ENCODE measurements at regions not wholly inside any gene's neighbourhood (a gene's known extent, or its start where the extent isn't known, plus 50 kb on each side); places are given as distances from the start of the nearest gene placed in this dataset.

DNA sequence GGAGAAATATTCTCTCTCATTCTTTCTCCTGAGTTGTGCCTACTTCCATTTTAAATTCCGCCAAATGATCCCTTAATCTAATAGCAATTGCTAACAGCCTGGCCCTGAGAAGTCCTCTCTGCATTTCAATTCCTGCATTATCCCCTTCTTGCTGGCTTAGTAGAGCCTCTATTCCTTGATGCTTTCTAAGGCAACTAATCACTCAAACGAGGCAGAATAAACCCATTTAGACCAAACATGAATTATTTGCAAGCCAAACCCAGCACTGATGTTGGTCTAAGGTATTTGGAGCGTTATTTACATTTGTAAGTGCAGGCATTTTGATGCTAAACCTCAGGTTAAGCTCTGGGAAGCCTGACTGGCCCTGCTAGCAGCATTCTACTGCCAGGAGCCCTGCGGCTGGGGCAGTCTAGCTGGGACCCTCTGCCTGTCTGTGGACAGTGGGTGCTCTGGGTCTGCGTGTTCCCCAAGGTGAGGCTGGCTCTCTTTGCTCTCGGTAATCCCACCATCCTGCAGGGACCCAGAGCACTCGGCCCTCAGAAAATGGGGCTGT lies 173.1 kb upstream of the HS6ST1 start:
- BruUV-seq (replicated peaks), result no TSS peak
- Histone ChIP-seq H2AFZ (ENCODE audit: low read length) (no peak overlapping the region), H3K79me2 (ENCODE audit: insufficient read depth, low read length) (no peaks in the 10 kb centered on the region), H3K9ac (ENCODE audit: insufficient read depth, low read depth, low read length) (no peak overlapping the region), H3K27me3 (ENCODE audit: control insufficient read depth in 1 of 2, insufficient read depth in 2 of 2, low read length in 2 of 2) (peaks cover 4 to 18% of the 10 kb centered on the region in 2 experiments; a peak in 4 of 5 replicates), H3K4me1 (ENCODE audit: insufficient read depth, low read length) (peaks cover 7% of the 10 kb centered on the region; the same call in 1 of the 2 replicates), H3K9me3 (ENCODE audit: low read length) (no peaks in the 10 kb centered on the region), H4K20me1 (ENCODE audit: insufficient read depth, low read length) (no peaks in the 10 kb centered on the region), H3K4me3 (replicated peaks in 1 of 3; ENCODE audit: insufficient read depth in 1 of 3, low read depth in 2 of 3, low read length in 3 of 3) (no peak overlapping the region), H3K36me3 (replicated peaks in 1 of 2; ENCODE audit: control insufficient read depth in 1 of 2, insufficient read depth in 2 of 2, low read length in 2 of 2) (no peaks in the 10 kb centered on the region), H3K4me2 (ENCODE audit: low read depth, low read length) (no peak overlapping the region), H3K27ac (ENCODE audit: extremely low read length, insufficient read depth, low read length) (no peak overlapping the region)
- ChIA-PET CTCF (ENCODE audit: low intra/inter-chr PET ratio, low total read pairs) (no interaction called here), POLR2A (no interaction called here)
- in situ Hi-C loops (cut with HindIII; ENCODE audit: extremely low pct_ligation_motif_present, low pct_unique_long_range_greater_than_20kb), result no loop called here
- intact Hi-C loops (cut with micrococcal nuclease; ENCODE audit: unreplicated experiment), result no loop called here
- DNase-seq (ENCODE audit: low spot score) (no peak), FAIRE-seq (no peak), ATAC-seq (no peak)
- 29% methylated on average over 6 of the region's 7 CpGs for WGBS (ENCODE audit: low lambda C conversion rate)
- TF ChIP-seq KMT2A (CRISPR knock-in tag; IDR thresholded peaks at IDR 0.05) (no peak), TMF1 (CRISPR knock-in tag; IDR thresholded peaks at IDR 0.05; ENCODE audit: low read depth) (no peak), ZNF614 (CRISPR knock-in tag; IDR thresholded peaks at IDR 0.05; ENCODE audit: borderline replicate concordance) (no peak), SALL1 (CRISPR knock-in tag; IDR thresholded peaks at IDR 0.05) (no peak), YEATS4 (CRISPR knock-in tag; IDR thresholded peaks at IDR 0.05; ENCODE audit: borderline replicate concordance) (no peak), NFATC3 (CRISPR knock-in tag; IDR thresholded peaks at IDR 0.05) (no peak), HOXA3 (CRISPR knock-in tag; IDR thresholded peaks at IDR 0.05) (no peak), ZNF598 (CRISPR knock-in tag; IDR thresholded peaks at IDR 0.05; ENCODE audit: borderline replicate concordance) (no peak)
- TF ChIP-seq, protein P1, sequence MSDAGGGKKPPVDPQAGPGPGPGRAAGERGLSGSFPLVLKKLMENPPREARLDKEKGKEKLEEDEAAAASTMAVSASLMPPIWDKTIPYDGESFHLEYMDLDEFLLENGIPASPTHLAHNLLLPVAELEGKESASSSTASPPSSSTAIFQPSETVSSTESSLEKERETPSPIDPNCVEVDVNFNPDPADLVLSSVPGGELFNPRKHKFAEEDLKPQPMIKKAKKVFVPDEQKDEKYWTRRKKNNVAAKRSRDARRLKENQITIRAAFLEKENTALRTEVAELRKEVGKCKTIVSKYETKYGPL (CRISPR knock-in tag; IDR thresholded peaks at IDR 0.05), result no peak
- TF ChIP-seq, protein P2, sequence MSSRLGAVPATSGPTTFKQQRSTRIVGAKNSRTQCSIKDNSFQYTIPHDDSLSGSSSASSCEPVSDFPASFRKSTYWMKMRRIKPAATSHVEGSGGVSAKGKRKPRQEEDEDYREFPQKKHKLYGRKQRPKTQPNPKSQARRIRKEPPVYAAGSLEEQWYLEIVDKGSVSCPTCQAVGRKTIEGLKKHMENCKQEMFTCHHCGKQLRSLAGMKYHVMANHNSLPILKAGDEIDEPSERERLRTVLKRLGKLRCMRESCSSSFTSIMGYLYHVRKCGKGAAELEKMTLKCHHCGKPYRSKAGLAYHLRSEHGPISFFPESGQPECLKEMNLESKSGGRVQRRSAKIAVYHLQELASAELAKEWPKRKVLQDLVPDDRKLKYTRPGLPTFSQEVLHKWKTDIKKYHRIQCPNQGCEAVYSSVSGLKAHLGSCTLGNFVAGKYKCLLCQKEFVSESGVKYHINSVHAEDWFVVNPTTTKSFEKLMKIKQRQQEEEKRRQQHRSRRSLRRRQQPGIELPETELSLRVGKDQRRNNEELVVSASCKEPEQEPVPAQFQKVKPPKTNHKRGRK (CRISPR knock-in tag; IDR thresholded peaks at IDR 0.05), result no peak
- TF ChIP-seq, protein P3, sequence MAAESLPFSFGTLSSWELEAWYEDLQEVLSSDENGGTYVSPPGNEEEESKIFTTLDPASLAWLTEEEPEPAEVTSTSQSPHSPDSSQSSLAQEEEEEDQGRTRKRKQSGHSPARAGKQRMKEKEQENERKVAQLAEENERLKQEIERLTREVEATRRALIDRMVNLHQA (CRISPR knock-in tag; IDR thresholded peaks at IDR 0.05), result no peak
- TF ChIP-seq, protein P4, sequence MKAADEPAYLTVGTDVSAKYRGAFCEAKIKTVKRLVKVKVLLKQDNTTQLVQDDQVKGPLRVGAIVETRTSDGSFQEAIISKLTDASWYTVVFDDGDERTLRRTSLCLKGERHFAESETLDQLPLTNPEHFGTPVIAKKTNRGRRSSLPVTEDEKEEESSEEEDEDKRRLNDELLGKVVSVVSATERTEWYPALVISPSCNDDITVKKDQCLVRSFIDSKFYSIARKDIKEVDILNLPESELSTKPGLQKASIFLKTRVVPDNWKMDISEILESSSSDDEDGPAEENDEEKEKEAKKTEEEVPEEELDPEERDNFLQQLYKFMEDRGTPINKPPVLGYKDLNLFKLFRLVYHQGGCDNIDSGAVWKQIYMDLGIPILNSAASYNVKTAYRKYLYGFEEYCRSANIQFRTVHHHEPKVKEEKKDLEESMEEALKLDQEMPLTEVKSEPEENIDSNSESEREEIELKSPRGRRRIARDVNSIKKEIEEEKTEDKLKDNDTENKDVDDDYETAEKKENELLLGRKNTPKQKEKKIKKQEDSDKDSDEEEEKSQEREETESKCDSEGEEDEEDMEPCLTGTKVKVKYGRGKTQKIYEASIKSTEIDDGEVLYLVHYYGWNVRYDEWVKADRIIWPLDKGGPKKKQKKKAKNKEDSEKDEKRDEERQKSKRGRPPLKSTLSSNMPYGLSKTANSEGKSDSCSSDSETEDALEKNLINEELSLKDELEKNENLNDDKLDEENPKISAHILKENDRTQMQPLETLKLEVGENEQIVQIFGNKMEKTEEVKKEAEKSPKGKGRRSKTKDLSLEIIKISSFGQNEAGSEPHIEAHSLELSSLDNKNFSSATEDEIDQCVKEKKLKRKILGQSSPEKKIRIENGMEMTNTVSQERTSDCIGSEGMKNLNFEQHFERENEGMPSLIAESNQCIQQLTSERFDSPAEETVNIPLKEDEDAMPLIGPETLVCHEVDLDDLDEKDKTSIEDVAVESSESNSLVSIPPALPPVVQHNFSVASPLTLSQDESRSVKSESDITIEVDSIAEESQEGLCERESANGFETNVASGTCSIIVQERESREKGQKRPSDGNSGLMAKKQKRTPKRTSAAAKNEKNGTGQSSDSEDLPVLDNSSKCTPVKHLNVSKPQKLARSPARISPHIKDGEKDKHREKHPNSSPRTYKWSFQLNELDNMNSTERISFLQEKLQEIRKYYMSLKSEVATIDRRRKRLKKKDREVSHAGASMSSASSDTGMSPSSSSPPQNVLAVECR (CRISPR knock-in tag; IDR thresholded peaks at IDR 0.05; ENCODE audit: borderline replicate concordance), result no peak
- TF ChIP-seq, protein P5, sequence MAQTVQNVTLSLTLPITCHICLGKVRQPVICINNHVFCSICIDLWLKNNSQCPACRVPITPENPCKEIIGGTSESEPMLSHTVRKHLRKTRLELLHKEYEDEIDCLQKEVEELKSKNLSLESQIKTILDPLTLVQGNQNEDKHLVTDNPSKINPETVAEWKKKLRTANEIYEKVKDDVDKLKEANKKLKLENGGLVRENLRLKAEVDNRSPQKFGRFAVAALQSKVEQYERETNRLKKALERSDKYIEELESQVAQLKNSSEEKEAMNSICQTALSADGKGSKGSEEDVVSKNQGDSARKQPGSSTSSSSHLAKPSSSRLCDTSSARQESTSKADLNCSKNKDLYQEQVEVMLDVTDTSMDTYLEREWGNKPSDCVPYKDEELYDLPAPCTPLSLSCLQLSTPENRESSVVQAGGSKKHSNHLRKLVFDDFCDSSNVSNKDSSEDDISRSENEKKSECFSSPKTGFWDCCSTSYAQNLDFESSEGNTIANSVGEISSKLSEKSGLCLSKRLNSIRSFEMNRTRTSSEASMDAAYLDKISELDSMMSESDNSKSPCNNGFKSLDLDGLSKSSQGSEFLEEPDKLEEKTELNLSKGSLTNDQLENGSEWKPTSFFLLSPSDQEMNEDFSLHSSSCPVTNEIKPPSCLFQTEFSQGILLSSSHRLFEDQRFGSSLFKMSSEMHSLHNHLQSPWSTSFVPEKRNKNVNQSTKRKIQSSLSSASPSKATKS (CRISPR knock-in tag; IDR thresholded peaks at IDR 0.05), result no peak
